Liver (tissue), 8 donors: ENCODE measurements at regions not wholly inside any gene's neighbourhood (a gene's known extent, or its start where the extent isn't known, plus 50 kb on each side); places are given as distances from the start of the nearest gene placed in this dataset.
A peak's percentile ranks its signal among the peaks of the same experiment; 100 is the strongest.

Source experiments
- DNase-seq: peaks from one replicate; pipeline ENCODE4 v3.0.0-alpha.2; 2017; ENCODE audit warnings: low spot score
- H3K27ac ChIP-seq, 2 donors: one replicate each; pipeline ENCODE4 v1.7.0; 2013; ENCODE audit warnings: inconsistent platforms in 2 of 2, low read length in 2 of 2, control low read depth in 1 of 2, low read depth in 1 of 2, mild to moderate bottlenecking in 1 of 2
- H3K27me3 ChIP-seq, 4 donors: one replicate each; pipeline versions ENCODE4 v1.6.1 to v1.7.0; 2013; ENCODE audit warnings: low read length in 3 of 4, inconsistent platforms in 1 of 4, mild to moderate bottlenecking in 1 of 4, moderate library complexity in 1 of 4; ENCODE audit not compliant: control insufficient read depth in 4 of 4, insufficient read depth in 4 of 4
- H3K36me3 ChIP-seq, 4 donors: one replicate each; pipeline versions ENCODE4 v1.6.1 to v1.7.0; 2013; ENCODE audit warnings: low read length in 3 of 4, mild to moderate bottlenecking in 3 of 4, low read depth in 1 of 4, moderate library complexity in 1 of 4; ENCODE audit not compliant: control insufficient read depth in 4 of 4, insufficient read depth in 3 of 4
- H3K4me1 ChIP-seq, 4 donors: one replicate each; pipeline versions ENCODE4 v1.6.1 to v1.7.0; 2013; ENCODE audit warnings: low read length in 3 of 4, mild to moderate bottlenecking in 3 of 4, moderate library complexity in 1 of 4; ENCODE audit not compliant: control insufficient read depth in 4 of 4, insufficient read depth in 4 of 4
- H3K4me3 ChIP-seq, 3 donors: one replicate each; pipeline versions ENCODE4 v1.6.1 to v1.7.0; 2013; ENCODE audit warnings: low read length in 3 of 3, control low read depth in 1 of 3, low read depth in 1 of 3, mild to moderate bottlenecking in 1 of 3
- H3K9ac ChIP-seq, 2 donors: one replicate each; pipeline ENCODE4 v1.7.0; 2013; ENCODE audit warnings: low read length in 2 of 2, mild to moderate bottlenecking in 2 of 2, moderate library complexity in 2 of 2, control low read depth in 1 of 2, low read depth in 1 of 2
- H3K9me3 ChIP-seq, 4 donors: one replicate each; pipeline versions ENCODE4 v1.6.1 to v1.7.0; 2013; ENCODE audit warnings: low read length in 3 of 4; ENCODE audit not compliant: control insufficient read depth in 4 of 4
- ATF3 ChIP-seq: IDR thresholded peaks from 2 replicates; pipeline ENCODE4 v1.6.1; 2016; ENCODE audit warnings: antibody characterized with exemption
- CTCF ChIP-seq: fragments of 150-350 bp; IDR thresholded peaks from 2 replicates; pipeline ENCODE4 v1.5.1; 2017; ENCODE audit warnings: improper control_type of control experiment, low read depth, low read length; ENCODE audit not compliant: missing input control
- FOXA1 ChIP-seq: IDR thresholded peaks from 2 replicates; pipeline ENCODE4 v1.6.1; 2016; ENCODE audit warnings: antibody characterized with exemption
- GABPA ChIP-seq, 2 donors: IDR thresholded peaks in 1 of 2; conservative IDR thresholded peaks in 1 of 2; 2 replicates each; pipeline ENCODE4 v1.6.1; 2016; ENCODE audit warnings: antibody characterized with exemption in 2 of 2, mild to moderate bottlenecking in 1 of 2, moderate library complexity in 1 of 2
- HNF4A ChIP-seq, 2 donors: conservative IDR thresholded peaks; 2 replicates each; pipeline ENCODE4 v1.6.1; 2016; ENCODE audit warnings: antibody characterized with exemption in 2 of 2, mild to moderate bottlenecking in 2 of 2
- HNF4G ChIP-seq: IDR thresholded peaks from 2 replicates; pipeline ENCODE4 v1.6.1; 2016; ENCODE audit warnings: antibody characterized with exemption
- JUND ChIP-seq, 2 donors: IDR thresholded peaks; 2 replicates each; pipeline ENCODE4 v1.6.1; 2016; ENCODE audit warnings: antibody characterized with exemption in 2 of 2
- MAX ChIP-seq: IDR thresholded peaks from 2 replicates; pipeline ENCODE4 v1.6.1; 2016; ENCODE audit warnings: antibody characterized with exemption
- NR2F2 ChIP-seq: IDR thresholded peaks from 2 replicates; pipeline ENCODE4 v1.6.1; 2016; ENCODE audit warnings: antibody characterized with exemption
- REST ChIP-seq: IDR thresholded peaks from 2 replicates; pipeline ENCODE4 v1.6.1; 2016; ENCODE audit warnings: antibody characterized with exemption, mild to moderate bottlenecking
- RXRA ChIP-seq, 2 donors: IDR thresholded peaks; 2 replicates each; pipeline ENCODE4 v1.6.1; 2017 to 2018; ENCODE audit warnings: antibody characterized with exemption in 2 of 2, mild to moderate bottlenecking in 1 of 2
- SP1 ChIP-seq: IDR thresholded peaks from 2 replicates; pipeline ENCODE4 v1.6.1; 2018; ENCODE audit warnings: antibody characterized with exemption, mild to moderate bottlenecking
- TAF1 ChIP-seq: conservative IDR thresholded peaks from 2 replicates; pipeline ENCODE4 v1.6.1; 2016; ENCODE audit warnings: antibody characterized with exemption, mild to moderate bottlenecking
- YY1 ChIP-seq: IDR thresholded peaks from 2 replicates; pipeline ENCODE4 v1.6.1; 2016; ENCODE audit warnings: antibody characterized with exemption, mild to moderate bottlenecking
- ZBTB33 ChIP-seq: IDR thresholded peaks from 2 replicates; pipeline ENCODE4 v1.6.1; 2016; ENCODE audit warnings: antibody characterized with exemption
- WGBS: extraction: QIAGEN DNeasy Blood & Tissue Kit; methylation state at CpG from one replicate; pipeline ENCODE4 v1.1.7; 2013; 5-methylcytosine and 5-hydroxymethylcytosine counted together
- donor health status: healthy.
- donor health status: healthy.
- donor health status: healthy.
- donor health status: healthy.
- donor health status: healthy.

- DNase-seq: no peak
- Histone ChIP-seq H3K9me3 (no peaks in the 10 kb centered on the region), H3K4me1 (no peaks in the 10 kb centered on the region), H3K27me3 (peaks cover 0 to 7% (median 0%) of the 10 kb centered on the region in 4 donors), H3K27ac (no peak overlapping the region), H3K4me3 (no peak overlapping the region), H3K9ac (no peak overlapping the region), H3K36me3 (no peaks in the 10 kb centered on the region)
- WGBS: 28% methylated on average over 1 of the region's 1 CpG
- TF ChIP-seq NR2F2 (no peak), GABPA (IDR thresholded peaks at IDR 0.05 in 1 of 2, conservative IDR thresholded peaks at IDR 0.05 in 1 of 2) (no peak), ATF3 (no peak), YY1 (no peak), JUND (IDR thresholded peaks at IDR 0.05) (no peak), FOXA1 (no peak)
Observed at GRCh38 chr4:177032341-177032740, 239.6 kb upstream of the VEGFC start.

GRCh38 chr4:177033135-177033534 is 240.4 kb upstream of the VEGFC start:
- H3K9me3 ChIP-seq: no peaks in the 10 kb centered on the region
- no peak for DNase-seq
- WGBS: 56% methylated on average over 3 of the region's 3 CpGs
- no peaks in the 10 kb centered on the region for H3K36me3 ChIP-seq
- peaks cover 0 to 7% (median 0%) of the 10 kb centered on the region in 4 donors for H3K27me3 ChIP-seq
- H3K27ac ChIP-seq: peak overlapping the region in 1 of 2 donors; percentile 7
- no peaks in the 10 kb centered on the region for H3K4me1 ChIP-seq
- TF ChIP-seq REST (no peak), TAF1 (no peak), MAX (no peak), FOXA1 (no peak), HNF4G (no peak), ATF3 (no peak), JUND (IDR thresholded peaks at IDR 0.05) (no peak), GABPA (IDR thresholded peaks at IDR 0.05 in 1 of 2, conservative IDR thresholded peaks at IDR 0.05 in 1 of 2) (no peak), ZBTB33 (no peak), CTCF (no peak), HNF4A (conservative IDR thresholded peaks at IDR 0.05) (no peak), NR2F2 (no peak), SP1 (no peak), RXRA (IDR thresholded peaks at IDR 0.05) (no peak), YY1 (no peak)
- H3K4me3 ChIP-seq: no peak overlapping the region
- H3K9ac ChIP-seq: no peak overlapping the region
